K562 (cell line): ENCODE measurements at regions not wholly inside any gene's neighbourhood (a gene's known extent, or its start where the extent isn't known, plus 50 kb on each side); places are given as distances from the start of the nearest gene placed in this dataset.

Experiments used
- CBFA2T3 ChIP-seq: fragments of 450-650 bp; IDR thresholded peaks from 2 replicates; pipeline ENCODE4 v1.6.1; 2017
- ELF1 ChIP-seq: fragments of 200-800 bp; sonication (Bioruptor generic); IDR thresholded peaks from 2 replicates; pipeline ENCODE4 v1.6.1; 2016; ENCODE audit warnings: missing genetic modification characterization, missing compliant biosample characterization
- FOXK2 ChIP-seq, 2 experiments: fragments of 450-650 bp; IDR thresholded peaks in 1 of 2; conservative IDR thresholded peaks in 1 of 2; 2 replicates each; pipeline ENCODE4 v1.6.1; 2016; ENCODE audit warnings: low read depth in 2 of 2, mild to moderate bottlenecking in 1 of 2
- KDM2B ChIP-seq: fragments of 250-450 bp; sonication (Bioruptor Pico); IDR thresholded peaks from 2 replicates; pipeline ENCODE4 v1.8.0; 2021; ENCODE audit warnings: mild to moderate bottlenecking, moderate library complexity
- NONO ChIP-seq, 2 experiments: fragments of 200-400 bp in 1 of 2; fragments of 450-650 bp in 1 of 2; formaldehyde crosslinking in 1 of 2; IDR thresholded peaks; 2 replicates each; pipeline ENCODE4 v1.6.1; 2017; ENCODE audit warnings: low read depth in 2 of 2, mild to moderate bottlenecking in 2 of 2, moderate library complexity in 2 of 2, low read length in 1 of 2
- PURB ChIP-seq: sonication (generic); formaldehyde crosslinking; IDR thresholded peaks from 2 replicates; pipeline ENCODE4 v1.9.0; 2021; ENCODE audit warnings: low read depth, mild to moderate bottlenecking, missing genetic modification reagents
- RBFOX2 ChIP-seq: fragments of 200-400 bp; formaldehyde crosslinking; IDR thresholded peaks from 2 replicates; pipeline ENCODE4 v1.6.1; 2017; ENCODE audit warnings: low read depth, mild to moderate bottlenecking, low read length, moderate library complexity
- TBL1XR1 ChIP-seq, 2 experiments: IDR thresholded peaks; 2 replicates each; pipeline ENCODE4 v1.6.1; 2012; ENCODE audit warnings: improper control_type of control experiment in 2 of 2, low read length in 2 of 2, mild to moderate bottlenecking in 1 of 2
- TEAD2 ChIP-seq: fragments of 450-650 bp; IDR thresholded peaks from 2 replicates; pipeline ENCODE4 v1.6.1; 2016; ENCODE audit warnings: missing genetic modification characterization, control low read depth, missing compliant biosample characterization
- ZNF174 ChIP-seq: fragments of 250-450 bp; sonication (Bioruptor Pico); IDR thresholded peaks from 2 replicates; pipeline ENCODE4 v1.4.0; 2020; ENCODE audit warnings: mild to moderate bottlenecking
- ZNF24 ChIP-seq: fragments of 450-650 bp; IDR thresholded peaks from 2 replicates; pipeline ENCODE4 v1.6.1; 2016
- ZNF347 ChIP-seq: fragments of 450-650 bp; formaldehyde crosslinking; IDR thresholded peaks from 2 replicates; pipeline ENCODE4 v1.4.0; 2020; ENCODE audit warnings: low read depth, mild to moderate bottlenecking, moderate library complexity
- ZNF766 ChIP-seq: fragments of 200-800 bp; sonication (Bioruptor generic); conservative IDR thresholded peaks from 2 replicates; pipeline ENCODE4 v1.6.1; 2016; ENCODE audit warnings: missing genetic modification characterization, missing compliant biosample characterization
- TF ChIP-seq, protein P1 (sequence below): fragments of 250-450 bp; sonication (Bioruptor Pico); IDR thresholded peaks from 2 replicates; pipeline ENCODE4 v1.4.0; 2020
- TF ChIP-seq, protein P2 (sequence below): fragments of 450-650 bp; IDR thresholded peaks from 2 replicates; pipeline ENCODE4 v1.6.1; 2016; ENCODE audit warnings: missing biosample characterization, missing genetic modification characterization
- TF ChIP-seq, protein P3 (sequence below): fragments of 450-650 bp; formaldehyde crosslinking; IDR thresholded peaks from 2 replicates; pipeline ENCODE4 v1.4.0; 2020; ENCODE audit warnings: mild to moderate bottlenecking, moderate library complexity
- TF ChIP-seq, protein P4 (sequence below): sonication (generic); formaldehyde crosslinking; IDR thresholded peaks from 2 replicates; pipeline ENCODE4 v1.8.0; 2022; ENCODE audit warnings: mild to moderate bottlenecking, missing genetic modification reagents
- TF ChIP-seq, protein P5 (sequence below): fragments of 450-650 bp; formaldehyde crosslinking; IDR thresholded peaks from 2 replicates; pipeline ENCODE4 v1.4.0; 2020; ENCODE audit warnings: mild to moderate bottlenecking, mixed read lengths

DNA sequence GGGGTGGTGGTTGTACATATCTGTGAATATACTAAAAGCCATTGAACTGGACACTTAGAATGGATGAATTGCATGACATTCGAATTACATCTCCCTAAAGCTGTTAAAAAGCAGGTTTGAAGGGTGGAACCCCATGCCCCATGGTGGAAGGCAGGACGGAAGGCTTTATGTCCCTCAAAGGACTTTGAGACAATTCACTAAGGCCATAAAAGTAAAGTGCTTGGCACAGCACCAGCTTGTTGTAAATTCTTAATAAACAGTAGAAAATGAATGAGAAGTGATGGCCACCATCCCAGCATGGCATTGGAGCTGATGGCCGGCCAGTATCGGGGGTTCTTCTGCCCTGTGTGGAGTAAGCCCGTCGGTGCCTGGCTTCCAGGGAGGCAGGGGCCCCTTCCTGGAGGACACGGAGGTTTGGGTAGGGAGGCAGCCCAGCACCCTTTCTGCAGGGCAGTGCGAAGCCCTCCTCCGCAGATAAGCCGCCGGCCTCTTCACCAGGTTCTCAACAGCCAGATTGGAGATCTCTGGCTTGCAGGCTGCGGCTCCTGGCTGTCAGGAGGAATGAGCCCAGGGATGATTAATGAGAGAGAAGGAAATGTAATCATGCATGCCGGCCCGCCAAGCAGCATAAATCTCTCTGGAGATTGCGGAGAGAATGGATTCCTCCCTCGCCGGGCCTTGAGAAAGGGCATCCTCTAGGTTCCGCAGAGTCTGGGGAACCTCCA, 346.9 kb downstream of the FOXL1 start (continued):
- TF ChIP-seq, protein P1, sequence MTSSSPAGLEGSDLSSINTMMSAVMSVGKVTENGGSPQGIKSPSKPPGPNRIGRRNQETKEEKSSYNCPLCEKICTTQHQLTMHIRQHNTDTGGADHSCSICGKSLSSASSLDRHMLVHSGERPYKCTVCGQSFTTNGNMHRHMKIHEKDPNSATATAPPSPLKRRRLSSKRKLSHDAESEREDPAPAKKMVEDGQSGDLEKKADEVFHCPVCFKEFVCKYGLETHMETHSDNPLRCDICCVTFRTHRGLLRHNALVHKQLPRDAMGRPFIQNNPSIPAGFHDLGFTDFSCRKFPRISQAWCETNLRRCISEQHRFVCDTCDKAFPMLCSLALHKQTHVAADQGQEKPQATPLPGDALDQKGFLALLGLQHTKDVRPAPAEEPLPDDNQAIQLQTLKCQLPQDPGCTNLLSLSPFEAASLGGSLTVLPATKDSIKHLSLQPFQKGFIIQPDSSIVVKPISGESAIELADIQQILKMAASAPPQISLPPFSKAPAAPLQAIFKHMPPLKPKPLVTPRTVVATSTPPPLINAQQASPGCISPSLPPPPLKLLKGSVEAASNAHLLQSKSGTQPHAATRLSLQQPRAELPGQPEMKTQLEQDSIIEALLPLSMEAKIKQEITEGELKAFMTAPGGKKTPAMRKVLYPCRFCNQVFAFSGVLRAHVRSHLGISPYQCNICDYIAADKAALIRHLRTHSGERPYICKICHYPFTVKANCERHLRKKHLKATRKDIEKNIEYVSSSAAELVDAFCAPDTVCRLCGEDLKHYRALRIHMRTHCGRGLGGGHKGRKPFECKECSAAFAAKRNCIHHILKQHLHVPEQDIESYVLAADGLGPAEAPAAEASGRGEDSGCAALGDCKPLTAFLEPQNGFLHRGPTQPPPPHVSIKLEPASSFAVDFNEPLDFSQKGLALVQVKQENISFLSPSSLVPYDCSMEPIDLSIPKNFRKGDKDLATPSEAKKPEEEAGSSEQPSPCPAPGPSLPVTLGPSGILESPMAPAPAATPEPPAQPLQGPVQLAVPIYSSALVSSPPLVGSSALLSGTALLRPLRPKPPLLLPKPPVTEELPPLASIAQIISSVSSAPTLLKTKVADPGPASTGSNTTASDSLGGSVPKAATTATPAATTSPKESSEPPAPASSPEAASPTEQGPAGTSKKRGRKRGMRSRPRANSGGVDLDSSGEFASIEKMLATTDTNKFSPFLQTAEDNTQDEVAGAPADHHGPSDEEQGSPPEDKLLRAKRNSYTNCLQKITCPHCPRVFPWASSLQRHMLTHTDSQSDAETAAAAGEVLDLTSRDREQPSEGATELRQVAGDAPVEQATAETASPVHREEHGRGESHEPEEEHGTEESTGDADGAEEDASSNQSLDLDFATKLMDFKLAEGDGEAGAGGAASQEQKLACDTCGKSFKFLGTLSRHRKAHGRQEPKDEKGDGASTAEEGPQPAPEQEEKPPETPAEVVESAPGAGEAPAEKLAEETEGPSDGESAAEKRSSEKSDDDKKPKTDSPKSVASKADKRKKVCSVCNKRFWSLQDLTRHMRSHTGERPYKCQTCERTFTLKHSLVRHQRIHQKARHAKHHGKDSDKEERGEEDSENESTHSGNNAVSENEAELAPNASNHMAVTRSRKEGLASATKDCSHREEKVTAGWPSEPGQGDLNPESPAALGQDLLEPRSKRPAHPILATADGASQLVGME, result no peak
- TF ChIP-seq ZNF347 (CRISPR knock-in tag) (no peak), ZNF24 (no peak), RBFOX2 (no peak), ZNF766 (CRISPR knock-in tag) (no peak), NONO (IDR thresholded peaks at IDR 0.05; ENCODE audit: low read depth in 2 of 2, low read length in 1 of 2) (no peak), TBL1XR1 (IDR thresholded peaks at IDR 0.05; ENCODE audit: low read length in 2 of 2) (no peak), CBFA2T3 (peak; percentile 77), KDM2B (no peak), FOXK2 (conservative IDR thresholded peaks at IDR 0.05 in 1 of 2, IDR thresholded peaks at IDR 0.05 in 1 of 2; ENCODE audit: low read depth in 2 of 2) (no peak), TEAD2 (tag) (no peak), PURB (CRISPR knock-in tag) (no peak), ELF1 (tag) (no peak), ZNF174 (CRISPR knock-in tag) (no peak)
- TF ChIP-seq, protein P2, sequence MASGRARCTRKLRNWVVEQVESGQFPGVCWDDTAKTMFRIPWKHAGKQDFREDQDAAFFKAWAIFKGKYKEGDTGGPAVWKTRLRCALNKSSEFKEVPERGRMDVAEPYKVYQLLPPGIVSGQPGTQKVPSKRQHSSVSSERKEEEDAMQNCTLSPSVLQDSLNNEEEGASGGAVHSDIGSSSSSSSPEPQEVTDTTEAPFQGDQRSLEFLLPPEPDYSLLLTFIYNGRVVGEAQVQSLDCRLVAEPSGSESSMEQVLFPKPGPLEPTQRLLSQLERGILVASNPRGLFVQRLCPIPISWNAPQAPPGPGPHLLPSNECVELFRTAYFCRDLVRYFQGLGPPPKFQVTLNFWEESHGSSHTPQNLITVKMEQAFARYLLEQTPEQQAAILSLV, result no peak
- TF ChIP-seq, protein P3, sequence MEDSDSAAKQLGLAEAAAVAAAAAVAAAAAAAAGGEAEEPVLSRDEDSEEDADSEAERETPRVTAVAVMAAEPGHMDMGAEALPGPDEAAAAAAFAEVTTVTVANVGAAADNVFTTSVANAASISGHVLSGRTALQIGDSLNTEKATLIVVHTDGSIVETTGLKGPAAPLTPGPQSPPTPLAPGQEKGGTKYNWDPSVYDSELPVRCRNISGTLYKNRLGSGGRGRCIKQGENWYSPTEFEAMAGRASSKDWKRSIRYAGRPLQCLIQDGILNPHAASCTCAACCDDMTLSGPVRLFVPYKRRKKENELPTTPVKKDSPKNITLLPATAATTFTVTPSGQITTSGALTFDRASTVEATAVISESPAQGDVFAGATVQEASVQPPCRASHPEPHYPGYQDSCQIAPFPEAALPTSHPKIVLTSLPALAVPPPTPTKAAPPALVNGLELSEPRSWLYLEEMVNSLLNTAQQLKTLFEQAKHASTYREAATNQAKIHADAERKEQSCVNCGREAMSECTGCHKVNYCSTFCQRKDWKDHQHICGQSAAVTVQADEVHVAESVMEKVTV (CRISPR knock-in tag), result no peak
- TF ChIP-seq, protein P4, sequence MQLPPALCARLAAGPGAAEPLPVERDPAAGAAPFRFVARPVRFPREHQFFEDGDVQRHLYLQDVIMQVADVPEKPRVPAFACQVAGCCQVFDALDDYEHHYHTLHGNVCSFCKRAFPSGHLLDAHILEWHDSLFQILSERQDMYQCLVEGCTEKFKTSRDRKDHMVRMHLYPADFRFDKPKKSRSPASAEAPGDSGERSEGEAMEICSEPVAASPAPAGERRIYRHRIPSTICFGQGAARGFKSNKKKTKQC (CRISPR knock-in tag), result no peak
- TF ChIP-seq, protein P5, sequence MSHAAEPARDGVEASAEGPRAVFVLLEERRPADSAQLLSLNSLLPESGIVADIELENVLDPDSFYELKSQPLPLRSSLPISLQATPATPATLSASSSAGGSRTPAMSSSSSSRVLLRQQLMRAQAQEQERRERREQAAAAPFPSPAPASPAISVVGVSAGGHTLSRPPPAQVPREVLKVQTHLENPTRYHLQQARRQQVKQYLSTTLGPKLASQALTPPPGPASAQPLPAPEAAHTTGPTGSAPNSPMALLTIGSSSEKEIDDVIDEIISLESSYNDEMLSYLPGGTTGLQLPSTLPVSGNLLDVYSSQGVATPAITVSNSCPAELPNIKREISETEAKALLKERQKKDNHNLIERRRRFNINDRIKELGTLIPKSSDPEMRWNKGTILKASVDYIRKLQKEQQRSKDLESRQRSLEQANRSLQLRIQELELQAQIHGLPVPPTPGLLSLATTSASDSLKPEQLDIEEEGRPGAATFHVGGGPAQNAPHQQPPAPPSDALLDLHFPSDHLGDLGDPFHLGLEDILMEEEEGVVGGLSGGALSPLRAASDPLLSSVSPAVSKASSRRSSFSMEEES (CRISPR knock-in tag), result no peak
